GM19463 (cell line): ENCODE measurements at regions not wholly inside any gene's neighbourhood (a gene's known extent, or its start where the extent isn't known, plus 50 kb on each side); places are given as distances from the start of the nearest gene placed in this dataset.
"Not testable (repeated sequence)": the region's sequence is repeated elsewhere in the genome, so short reads cannot be mapped to it uniquely, and the experiment has no call there.

ENCODE experiments used
- ATAC-seq: cut with Tn5 transposase; IDR thresholded peaks from one replicate; pipeline ENCODE4 v1.9.1; 2021; ENCODE audit warnings: mild to moderate bottlenecking, moderate library complexity; ENCODE audit not compliant: unreplicated experiment

- ATAC-seq = no peak
Observed at GRCh38 chr9:84054341-84055010, 73.9 kb downstream of the RMI1 start.

GRCh38 chr9:84057662-84058061 is 77.1 kb downstream of the RMI1 start:
- no peak for ATAC-seq

- no peak for ATAC-seq
Observed at GRCh38 chr9:84059936-84060335, 79.3 kb downstream of the RMI1 start.

GRCh38 chr9:84061613-84062193 is 81.1 kb downstream of the RMI1 start:
- ATAC-seq = no peak

- ATAC-seq = no peak
Observed at GRCh38 chr9:84062538-84062937, 81.9 kb downstream of the RMI1 start.

GRCh38 chr9:84067821-84068220 is 87.2 kb downstream of the RMI1 start:
- no peak for ATAC-seq

- no peak for ATAC-seq
Observed at GRCh38 chr9:84068872-84069271, 88.3 kb downstream of the RMI1 start.

- no peak for ATAC-seq
Observed at GRCh38 chr9:84070590-84070989, 90.0 kb downstream of the RMI1 start.

GRCh38 chr9:84072621-84073180 is 92.1 kb downstream of the RMI1 start:
- no peak for ATAC-seq

- ATAC-seq = no peak
Observed at GRCh38 chr9:84075004-84075403, 94.4 kb downstream of the RMI1 start.

GRCh38 chr9:84076384-84076783 is 95.8 kb downstream of the RMI1 start:
- ATAC-seq = no peak

- ATAC-seq = not testable (repeated sequence)
Observed at GRCh38 chr9:84077816-84078215, 97.2 kb downstream of the RMI1 start.

GRCh38 chr9:84079994-84080393 is 99.4 kb downstream of the RMI1 start:
- no peak for ATAC-seq

- ATAC-seq = no peak
Observed at GRCh38 chr9:84101964-84102632, 121.5 kb downstream of the RMI1 start.

- no peak for ATAC-seq
Observed at GRCh38 chr9:84103651-84104377, 123.2 kb downstream of the RMI1 start.

GRCh38 chr9:84107081-84107480 is 126.5 kb downstream of the RMI1 start:
- ATAC-seq = no peak

GRCh38 chr9:84107995-84108394 is 127.4 kb downstream of the RMI1 start:
- ATAC-seq = no peak

GRCh38 chr9:84111726-84112125 is 131.1 kb downstream of the RMI1 start:
- ATAC-seq = no peak

GRCh38 chr9:84121991-84122523 is 141.5 kb downstream of the RMI1 start:
- ATAC-seq = no peak

- no peak for ATAC-seq
Observed at GRCh38 chr9:84122572-84122971, 142.0 kb downstream of the RMI1 start.
